GM19463 (cell line): ENCODE measurements at regions not wholly inside any gene's neighbourhood (a gene's known extent, or its start where the extent isn't known, plus 50 kb on each side); places are given as distances from the start of the nearest gene placed in this dataset.

Source experiments
- ATAC-seq: cut with Tn5 transposase; IDR thresholded peaks from one replicate; pipeline ENCODE4 v1.9.1; 2021; ENCODE audit warnings: mild to moderate bottlenecking, moderate library complexity; ENCODE audit not compliant: unreplicated experiment

DNA sequence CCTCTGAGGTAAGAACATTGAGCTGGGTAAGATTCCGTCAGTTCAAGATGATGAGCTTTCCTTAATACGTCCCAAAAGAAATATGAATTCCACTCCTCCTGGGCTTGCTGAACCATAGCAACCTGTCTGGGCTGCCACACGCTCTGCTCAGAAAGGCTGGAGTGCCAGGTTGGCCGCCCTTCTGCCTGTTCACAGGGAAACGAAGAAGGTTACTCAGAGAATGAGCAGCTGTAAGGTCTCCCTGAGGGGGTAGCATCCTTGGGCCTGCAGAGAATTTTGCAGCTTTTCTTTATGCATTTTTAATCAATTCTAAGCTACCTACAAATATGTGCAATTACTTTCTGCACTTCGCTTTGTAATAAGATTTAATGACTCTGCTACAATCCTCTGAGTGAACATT, 130.7 kb upstream of the BACE2 start:
- ATAC-seq, result no peak

DNA sequence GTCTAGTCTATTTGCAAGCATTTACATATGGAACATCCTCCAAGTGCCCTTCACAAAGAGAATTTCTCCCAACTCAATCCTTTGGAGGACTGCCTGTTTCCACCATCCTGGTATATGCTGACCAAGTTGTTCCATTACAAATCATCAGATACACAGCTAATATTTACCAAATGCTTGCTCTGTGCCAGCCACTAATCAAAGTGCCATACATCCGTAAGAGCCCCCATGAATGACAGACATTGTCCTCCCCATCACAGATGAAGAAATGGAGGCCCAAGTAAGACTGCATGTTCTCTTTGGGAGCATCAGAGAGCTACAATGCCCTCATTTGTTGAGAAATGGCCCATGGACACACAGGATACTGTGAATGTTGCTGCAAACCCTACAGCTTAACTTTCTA, 130.0 kb upstream of the BACE2 start:
- no peak for ATAC-seq

DNA sequence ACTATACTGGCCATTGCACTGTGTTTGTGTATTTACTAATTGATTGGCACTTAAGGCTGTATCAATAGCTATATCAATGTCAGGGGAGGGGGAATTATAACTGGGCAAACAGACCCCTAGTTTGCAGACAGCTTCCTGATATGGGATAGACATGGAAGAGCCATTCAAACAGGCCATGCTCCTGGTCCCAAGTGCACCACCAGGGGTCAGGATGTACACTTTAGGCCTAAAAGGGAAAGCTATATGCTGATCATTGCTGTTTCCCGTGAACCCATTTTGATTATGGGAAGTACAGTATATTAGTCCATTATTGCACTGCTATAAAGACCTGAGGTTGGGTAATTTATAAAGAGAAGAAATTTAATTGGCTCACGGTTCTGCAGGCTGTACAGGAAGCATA, 124.9 kb upstream of the BACE2 start:
- no peak for ATAC-seq

DNA sequence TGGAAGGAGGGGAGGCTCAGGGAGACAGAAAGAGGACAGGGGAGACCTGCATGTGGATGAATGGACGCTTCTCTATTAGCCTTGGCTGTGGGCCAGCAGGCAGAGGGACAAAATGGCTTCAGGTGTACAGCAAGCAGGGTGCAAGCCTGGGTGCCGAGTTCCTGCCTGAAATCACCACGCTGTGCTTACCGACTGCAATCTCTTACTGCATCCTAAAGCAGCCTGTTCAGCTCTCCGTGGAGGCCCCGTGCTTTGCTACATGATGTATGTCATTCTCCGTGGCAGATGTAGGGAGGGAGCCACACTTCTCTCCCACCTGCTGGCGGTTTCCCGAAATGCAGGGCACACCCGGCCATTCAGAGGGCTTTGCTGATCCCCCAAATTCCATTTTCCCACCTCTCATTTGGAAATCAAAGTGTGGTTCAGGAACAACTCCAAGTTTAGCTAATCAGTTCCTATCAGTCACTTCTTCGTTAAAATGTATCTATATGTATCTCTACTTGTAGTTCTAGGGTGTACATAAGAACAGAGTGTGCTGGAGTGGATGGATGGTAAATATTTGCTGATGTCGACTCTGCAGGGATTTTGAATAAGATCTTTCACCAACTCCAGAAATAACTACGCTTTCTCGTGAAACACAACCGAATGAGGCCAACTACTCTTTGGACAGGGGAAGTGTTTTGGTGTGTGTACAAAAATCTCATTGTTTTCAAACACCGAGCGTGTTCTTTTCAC, 122.3 kb upstream of the BACE2 start:
- ATAC-seq, result no peak

DNA sequence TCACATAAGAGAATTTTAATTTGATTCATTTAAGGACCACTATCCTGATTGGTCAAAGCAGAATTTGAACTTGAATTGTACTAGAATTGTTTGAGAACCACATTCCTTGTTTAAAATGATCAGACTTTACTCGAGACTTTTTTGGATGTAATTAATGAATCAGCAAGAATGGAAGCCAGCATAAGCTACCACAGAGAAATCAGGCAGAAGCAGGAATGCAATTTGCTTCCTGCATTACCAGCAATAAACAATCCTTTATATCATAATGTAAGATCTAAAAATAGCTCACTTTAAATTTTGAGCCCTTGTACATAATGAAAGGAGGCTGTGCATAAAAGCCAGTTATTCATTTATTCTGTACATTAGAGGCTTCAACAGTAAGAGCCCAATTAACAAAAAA, 119.8 kb upstream of the BACE2 start:
- ATAC-seq, result no peak

DNA sequence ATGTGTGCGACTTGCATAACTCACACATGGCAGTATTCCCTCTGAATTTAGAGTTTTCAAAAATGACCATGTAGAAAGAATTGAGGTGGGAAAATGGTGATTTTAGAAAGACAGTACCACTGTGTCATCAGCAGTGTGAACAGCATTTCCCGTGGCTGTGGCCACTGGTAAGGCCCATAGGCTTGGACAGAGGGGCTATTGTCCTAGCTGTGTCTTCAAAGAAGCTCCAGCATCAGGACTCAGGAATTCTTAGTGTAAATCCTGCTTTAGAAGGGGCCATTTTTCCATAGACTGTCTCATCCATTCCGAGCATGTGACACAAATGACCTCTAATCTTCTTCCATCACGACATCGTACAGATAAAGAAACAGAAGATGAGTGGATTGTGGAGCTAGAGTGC, 119.3 kb upstream of the BACE2 start:
- ATAC-seq, result no peak

DNA sequence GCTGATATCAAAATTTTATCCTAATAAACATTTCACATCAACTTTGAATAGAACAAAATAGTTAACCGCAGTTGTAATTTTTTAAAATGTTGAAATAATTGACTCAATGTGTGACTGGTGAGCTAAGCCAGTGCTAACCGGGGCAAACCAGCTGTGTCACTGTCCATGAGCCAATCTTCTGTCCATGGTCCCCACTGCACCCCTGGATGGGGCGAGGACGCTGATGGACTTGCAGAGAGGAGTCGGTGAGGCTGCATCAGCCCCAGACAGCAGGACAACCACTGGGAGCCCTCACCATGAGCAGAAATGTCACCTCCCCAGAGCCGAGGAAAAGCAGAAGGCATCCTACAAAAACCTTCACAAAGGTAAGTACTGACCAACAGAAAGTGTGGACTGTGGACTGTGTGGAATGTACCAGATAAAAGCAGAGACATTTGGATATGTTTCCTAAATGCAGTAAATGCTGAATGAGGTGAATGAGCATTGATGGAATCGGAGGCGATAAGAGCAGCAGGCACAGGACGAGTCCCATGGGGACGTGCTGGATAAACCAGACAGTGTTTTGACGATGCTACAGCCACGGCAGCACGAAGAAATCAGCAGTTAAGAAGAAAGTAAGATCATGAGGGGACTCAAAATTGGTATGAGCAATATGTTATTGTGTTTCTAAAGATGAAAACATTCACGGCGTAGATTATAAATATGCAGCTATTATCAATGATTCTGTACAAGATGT, 115.0 kb upstream of the BACE2 start:
- no peak for ATAC-seq

DNA sequence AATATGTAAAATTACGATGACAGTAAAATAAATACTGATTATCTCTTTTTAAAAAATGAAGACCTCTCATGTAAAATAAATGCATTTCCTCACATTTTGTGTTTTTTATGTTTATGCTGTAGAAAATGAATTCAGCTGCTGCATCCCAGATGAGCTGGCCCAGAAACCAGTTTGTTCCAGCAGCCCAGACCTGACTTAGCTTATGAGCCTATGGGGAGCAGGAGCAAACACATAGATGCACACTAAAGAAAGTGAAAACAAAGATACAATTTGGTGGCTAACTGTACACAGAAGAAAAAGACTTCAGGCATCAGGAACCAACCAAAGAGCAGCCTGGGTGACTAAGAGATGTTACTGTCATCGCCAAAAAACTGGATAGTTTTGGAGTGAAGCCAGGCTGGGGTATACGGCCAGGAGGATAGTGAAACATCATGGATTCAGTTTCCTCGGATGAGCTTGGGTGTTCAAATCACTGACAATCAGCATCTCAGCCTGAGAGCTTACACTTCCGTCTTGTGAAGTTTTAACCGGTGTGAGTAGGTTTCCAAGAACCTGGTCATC, 113.9 kb upstream of the BACE2 start:
- ATAC-seq, result no peak

DNA sequence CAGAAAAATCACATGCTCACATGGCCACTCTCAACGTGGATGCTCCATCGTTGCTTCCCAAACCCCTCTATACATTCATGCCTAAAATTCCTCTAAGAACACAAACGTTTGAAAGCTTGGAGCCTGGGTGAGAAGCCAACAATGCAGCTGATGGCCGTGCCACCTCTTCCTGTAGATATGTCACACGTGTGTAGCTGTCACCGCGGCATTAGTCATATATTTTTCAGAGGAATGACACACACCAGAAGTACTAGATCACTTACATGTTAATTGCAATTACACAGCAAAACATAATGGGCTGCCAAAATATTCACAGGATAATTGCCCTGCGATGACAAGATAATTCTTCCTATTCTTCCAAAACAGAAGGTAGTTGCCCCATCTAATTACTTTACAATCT, 112.7 kb upstream of the BACE2 start:
- no peak for ATAC-seq

DNA sequence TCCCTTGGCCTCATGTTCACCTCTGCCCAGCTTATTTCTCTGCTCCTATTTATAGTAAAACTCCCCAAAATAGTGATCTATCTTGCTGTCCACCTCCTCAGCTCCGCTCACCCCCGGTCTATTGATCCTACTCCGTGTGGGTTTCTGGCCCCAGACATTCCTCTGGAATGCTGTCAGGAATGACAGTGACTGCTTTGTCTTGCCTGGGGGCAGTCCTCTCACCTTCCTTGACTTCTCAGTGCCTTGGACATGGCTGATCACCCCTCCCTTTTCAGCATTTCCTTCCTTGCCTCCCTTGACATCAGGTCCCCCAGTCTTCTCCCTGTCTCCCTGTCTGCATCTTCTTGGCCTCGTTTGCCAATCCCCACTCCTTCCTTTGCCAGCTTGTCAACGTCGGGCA, 108.1 kb upstream of the BACE2 start:
- no peak for ATAC-seq

DNA sequence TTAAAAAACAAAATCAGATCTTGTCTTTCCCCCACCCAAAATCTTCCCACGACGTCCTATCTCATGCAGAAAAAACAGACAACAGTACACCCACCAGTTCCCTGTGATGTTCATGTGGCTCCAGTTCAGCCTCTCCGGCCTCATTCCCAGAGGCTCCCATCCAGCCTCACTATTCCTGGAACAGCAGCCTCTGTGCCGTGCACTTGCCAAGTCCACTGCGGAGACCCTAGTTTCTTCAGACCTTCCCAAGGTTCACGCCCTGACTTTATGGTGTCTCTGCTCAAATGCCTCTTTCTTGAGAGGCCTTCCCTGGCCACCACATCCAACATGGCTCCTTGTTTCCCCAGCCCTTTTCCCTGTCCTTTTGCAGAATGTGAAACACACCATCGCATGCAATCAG, 106.3 kb upstream of the BACE2 start:
- ATAC-seq, result no peak

DNA sequence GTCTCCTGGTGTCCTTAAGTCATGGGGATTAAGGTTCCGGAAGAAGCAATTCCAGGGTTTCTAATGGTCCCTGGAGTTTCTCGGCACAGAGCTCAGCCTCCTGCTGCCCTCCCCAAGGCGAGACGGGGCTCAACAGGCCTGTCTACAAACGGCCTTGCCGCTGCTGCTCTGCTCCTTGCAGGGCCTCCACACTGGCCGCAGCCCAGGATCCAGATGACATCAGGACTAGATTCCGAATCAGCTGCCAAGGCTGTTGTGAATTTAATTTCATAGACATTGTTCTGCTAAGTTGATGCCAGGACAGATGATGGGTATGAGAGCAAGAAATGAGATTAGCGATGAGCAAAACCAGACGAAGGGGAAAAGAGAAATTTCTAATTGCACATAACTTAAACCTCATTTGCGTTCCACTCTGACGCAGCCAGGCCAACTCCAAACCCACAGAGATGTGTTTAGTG, 103.6 kb upstream of the BACE2 start:
- no peak for ATAC-seq

DNA sequence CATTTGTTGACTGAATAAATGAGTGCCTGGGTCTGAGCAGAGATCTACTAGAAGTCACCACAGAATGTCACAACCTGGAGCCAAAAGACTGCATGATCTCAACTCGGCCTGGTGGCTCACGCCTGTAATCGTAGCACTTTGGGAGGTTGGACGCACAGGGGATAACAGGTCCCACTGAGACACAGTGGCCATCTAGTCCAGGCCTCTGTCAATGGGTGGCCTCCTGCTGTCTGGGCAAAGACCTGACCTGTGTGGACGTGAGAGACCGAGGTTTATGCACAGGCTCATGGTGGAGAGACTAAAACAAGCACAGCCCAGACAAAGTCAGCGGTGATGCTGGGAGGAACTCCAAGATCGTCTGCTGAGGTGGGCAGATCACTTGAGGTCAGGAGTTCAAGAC, 103.0 kb upstream of the BACE2 start:
- ATAC-seq, result no peak

DNA sequence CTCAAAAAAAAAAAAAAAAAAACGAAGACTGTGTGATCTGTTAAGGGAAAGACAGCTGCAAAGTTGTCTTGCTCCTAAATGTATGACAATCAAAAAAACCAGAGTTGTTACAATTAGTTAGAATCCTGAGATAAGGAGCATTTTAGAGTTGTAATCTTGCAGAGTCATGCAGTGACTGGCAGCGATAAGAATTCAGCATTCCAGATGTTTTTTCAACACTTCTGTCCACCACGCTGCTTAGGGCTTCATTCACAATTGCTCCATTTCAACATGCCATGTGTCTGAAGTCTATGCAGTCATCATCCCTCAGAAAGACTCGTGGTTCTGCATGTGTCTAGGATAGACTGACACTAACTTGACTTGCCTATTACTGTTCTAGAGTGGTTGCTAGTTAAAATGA, 102.4 kb upstream of the BACE2 start:
- ATAC-seq, result no peak

DNA sequence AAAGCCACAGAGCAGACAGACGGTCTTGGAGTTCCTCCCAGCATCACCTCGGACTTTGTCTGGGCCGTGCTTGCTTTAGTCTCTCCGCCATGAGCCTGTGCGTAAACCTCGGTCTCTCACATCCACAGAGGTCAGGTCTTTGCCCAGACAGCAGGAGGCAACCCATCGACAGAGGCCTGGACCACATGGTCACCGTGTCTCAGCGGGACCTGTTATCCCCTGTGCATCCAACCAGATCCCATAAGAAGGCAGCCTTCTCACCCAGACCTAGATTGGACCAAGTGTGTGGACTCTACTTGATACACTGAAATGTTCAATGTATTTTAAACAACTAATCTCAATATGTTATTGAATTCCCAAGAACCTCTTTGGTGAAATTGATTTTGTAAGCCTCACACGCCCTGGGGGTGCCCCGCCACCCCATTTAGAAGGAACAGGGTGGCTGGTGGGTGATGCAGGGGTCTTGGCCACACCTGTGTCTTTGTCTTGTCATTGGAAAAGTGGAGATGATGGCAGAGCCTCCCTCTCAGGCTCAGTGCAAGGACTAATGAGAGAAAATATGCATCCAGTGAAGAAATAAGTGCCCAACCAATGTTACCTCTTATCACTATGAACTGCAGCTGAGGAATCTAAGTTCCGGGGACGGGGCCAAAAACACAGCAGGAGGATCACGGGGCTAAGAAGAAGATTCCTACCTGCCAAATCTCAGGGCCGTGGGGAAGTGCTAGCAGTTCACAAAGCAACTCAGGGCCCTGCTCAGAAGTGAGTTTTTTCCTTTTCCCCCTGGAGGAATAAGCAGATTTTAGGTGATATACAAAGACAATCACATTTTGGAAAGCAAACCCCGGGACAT, 101.6 kb upstream of the BACE2 start:
- ATAC-seq, result no peak

DNA sequence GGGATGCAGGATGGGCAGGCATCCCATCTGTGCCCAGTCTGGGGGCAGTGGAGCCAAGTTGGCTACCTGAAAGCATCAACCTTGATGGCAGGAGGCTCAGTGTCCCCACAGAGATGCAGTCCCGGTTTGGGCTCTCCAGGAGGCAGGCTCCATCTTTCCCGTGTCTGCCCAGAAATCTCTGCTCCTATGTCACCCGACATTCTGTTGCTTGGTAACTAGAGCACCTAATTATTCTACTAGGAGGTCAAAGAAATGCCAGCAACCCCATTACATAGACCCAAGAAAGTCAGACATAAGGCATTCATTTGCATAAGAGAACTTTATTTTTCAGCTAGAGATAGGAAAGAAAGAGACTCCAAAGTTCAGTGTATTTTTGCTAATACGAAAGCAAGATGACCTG, 100.3 kb upstream of the BACE2 start:
- no peak for ATAC-seq

DNA sequence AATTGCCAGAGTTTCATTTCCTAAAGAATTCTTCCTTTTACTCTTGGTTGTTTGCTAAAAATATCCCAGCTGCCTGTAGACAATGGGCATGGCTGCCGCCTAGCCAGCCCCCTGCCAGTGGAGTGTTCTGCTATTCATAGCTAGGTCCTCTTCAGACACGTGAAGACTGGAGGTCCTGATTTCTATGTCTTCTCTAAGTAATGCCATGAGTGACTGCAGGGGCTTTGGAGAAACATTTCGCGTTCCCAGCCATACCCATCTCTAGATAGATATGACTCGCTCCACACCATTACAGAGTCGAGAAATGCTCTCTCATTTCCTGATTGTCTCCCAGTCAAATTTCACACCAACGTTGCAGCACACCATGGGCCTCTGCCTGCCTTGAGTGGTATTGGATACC, 99.5 kb upstream of the BACE2 start:
- ATAC-seq, result no peak

DNA sequence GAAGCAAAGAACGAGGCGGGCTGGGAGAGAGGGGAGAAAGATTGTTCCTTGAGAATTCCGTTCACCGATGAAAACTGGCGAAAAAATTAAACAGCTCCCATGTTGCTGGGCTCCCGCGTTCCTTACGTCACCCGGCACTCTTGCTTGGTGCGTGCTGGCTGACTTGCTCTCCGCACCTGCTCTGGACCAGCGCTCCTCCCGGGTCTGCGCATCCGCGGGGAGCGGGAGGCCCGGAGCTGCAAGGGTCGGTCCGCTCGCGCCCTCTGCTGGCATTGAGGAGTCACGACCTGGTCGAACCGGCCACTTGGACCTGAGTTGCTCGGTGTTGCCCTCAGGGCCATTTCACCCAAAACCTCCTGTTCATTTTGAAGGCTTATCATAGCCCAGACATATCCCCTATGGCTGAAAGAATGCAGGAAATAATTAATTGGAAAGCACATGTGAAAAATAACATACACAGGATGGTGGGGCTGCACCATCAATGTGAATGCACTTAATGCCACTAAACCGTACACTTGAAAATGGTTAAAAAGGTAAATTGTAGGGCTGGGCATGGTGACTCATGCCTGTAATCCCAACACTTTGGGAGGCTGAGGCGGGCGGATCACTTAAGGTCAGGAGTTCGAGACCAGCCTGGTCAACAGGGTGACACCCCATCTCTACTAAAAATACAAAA, 98.9 kb upstream of the BACE2 start:
- ATAC-seq, result peak; percentile 91

DNA sequence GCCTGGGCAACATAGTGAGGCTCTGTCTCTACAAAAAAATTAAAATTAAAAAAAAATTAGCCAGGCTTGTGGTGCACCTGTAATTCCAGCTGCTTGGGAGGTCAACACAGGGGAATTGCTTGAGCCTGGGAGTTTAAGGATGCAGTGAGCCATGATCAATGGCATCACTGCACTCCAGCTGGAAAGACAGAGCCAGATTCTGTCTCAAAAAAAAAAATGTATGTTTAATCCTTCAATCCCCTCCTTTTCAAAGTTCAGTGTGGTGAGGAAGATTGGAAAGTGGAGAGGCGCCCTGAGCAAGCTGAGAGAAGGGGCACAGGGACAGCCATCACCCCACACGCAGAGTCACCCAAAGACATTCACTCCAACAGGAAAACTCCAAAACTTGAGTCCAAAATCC, 97.7 kb upstream of the BACE2 start:
- ATAC-seq, result no peak

DNA sequence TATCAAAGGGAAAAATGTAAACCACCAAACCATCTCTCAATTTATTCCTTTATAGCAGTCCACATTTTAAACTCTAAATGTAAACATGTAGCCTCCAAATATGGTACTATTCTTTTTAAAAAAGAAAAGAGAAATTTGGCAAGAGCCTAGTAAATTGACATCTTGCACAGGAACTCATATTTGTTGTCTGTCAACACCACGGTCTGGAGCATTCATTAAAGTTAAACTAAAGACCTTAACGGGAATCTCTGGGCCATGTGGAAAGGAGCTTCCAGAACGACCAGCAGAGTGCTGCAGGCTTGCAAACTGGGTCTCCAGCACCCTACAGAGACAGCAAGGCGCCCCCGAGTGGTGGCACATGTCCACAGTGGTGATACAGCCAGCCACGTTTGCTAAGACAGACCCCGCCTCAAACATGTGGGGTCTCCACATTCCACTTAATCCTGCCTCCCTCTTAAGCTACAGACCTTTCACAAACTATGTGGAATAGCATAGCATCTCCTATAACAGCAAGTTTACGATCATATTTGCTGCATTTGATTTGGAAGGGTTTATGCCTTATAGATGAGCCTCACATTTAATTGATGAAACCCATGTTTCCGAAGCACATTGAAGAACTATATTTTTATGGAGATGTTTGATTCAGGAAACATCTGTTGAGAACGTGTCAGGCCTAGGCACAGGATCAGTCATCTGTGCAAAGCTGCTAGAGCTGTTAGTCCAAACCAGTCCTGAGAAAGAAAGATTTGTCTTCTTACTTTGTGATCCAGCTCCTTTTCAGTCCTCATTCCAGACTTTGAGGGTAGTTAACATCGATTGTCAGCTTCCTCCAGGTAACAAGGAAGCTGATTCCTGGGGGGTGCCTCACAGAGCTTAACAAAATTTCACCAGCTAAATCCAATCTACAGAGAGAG, 96.4 kb upstream of the BACE2 start:
- ATAC-seq, result no peak
